ENCODE measurements at regions not wholly inside any gene's neighbourhood (a gene's known extent, or its start where the extent isn't known, plus 50 kb on each side); places are given as distances from the start of the nearest gene placed in this dataset.

- TF ChIP-seq POLR2AphosphoS5 (IDR thresholded peaks at IDR 0.05) (no peak), CTCF (IDR thresholded peaks at IDR 0.05) (no peak), POLR2A (IDR thresholded peaks at IDR 0.05) (no peak)
Measured at GRCh38 chr21:25416669-25417068, 190.6 kb downstream of the MRPL39 start.
